ENCODE measurements at regions not wholly inside any gene's neighbourhood (a gene's known extent, or its start where the extent isn't known, plus 50 kb on each side); places are given as distances from the start of the nearest gene placed in this dataset.

DNA sequence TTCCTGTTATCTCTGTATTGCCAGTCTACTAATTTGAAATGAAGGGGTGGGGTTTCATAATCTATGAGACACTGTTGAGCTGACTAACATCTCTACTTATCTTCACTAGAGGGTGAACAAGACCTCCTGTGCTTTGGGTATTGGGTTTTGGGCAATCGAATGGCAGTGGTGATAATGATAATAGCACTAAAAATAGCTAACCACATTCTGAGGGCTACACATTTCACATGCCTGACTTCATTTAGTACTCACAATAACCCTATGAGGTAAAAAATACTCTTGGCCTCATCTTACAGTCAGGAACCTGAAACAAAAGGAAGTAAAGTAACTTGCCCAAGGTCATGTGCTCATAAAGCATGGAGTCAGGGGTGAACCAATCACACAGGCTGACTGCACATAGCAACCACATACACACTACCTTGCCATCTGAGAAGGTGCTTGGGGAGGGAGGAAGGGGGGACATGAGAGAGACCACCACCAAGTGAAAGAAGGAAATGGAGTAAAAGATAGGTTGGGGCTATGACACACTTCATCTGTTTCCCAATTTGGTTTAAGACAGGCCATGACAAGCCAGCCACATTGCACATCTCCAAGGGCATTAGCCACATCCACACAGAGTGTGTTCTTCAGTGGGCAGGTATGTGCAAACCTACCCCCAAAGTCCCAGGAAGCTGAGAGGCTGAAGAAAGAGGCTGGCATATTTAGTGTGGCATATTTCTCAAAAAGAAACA is 387.6 kb upstream of the DDI1 start:
- H3K4me1 Mint-ChIP-seq (ENCODE audit: low read depth, unreplicated experiment), result no peaks in the 10 kb centered on the region
- no peak for DNase-seq
- CTCF ChIA-PET, result no interaction called here
- no peak overlapping the region for H3K4me3 Mint-ChIP-seq (ENCODE audit: low read depth, unreplicated experiment)
- H3K27ac Mint-ChIP-seq (ENCODE audit: unreplicated experiment), result no peak overlapping the region
- TF ChIP-seq CTCF (IDR thresholded peaks at IDR 0.05; ENCODE audit: unreplicated experiment), result no peak
- no peaks in the 10 kb centered on the region for H3K36me3 Mint-ChIP-seq (ENCODE audit: insufficient read depth, unreplicated experiment)
- no peaks in the 10 kb centered on the region for H3K9me3 Mint-ChIP-seq (ENCODE audit: low read depth, unreplicated experiment)
- no peaks in the 10 kb centered on the region for H3K27me3 Mint-ChIP-seq (ENCODE audit: unreplicated experiment)
- BruUV-seq (replicated peaks), result no TSS peak
- intact Hi-C loops (cut with micrococcal nuclease; ENCODE audit: unreplicated experiment), result no loop called here

DNA sequence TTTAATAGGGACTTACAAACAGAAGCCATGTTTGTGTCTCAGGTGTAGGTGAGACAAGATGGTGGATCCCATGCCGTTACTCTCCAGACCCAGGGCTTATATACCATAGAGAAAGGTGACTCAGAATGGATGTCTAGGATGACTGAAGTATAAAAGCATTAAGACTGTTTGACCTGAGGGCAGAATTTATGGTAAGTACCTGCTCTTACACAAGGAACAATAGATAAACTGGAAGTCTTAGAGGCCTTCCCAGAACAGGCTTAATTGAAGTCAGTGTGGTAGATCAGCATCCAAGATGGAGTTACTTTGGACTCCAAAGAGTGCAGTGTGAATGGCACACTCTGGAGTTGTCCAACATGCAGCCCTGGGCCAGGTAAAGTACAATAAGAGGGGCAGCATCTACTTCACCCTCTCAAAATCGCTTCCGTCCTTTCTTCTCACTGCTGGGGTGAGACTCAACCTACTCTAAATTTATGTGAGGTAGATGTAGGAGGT is 387.0 kb upstream of the DDI1 start:
- TF ChIP-seq CTCF (IDR thresholded peaks at IDR 0.05; ENCODE audit: unreplicated experiment), result no peak
- Mint-ChIP-seq H3K27me3 (ENCODE audit: unreplicated experiment) (no peaks in the 10 kb centered on the region), H3K4me3 (ENCODE audit: low read depth, unreplicated experiment) (no peak overlapping the region), H3K4me1 (ENCODE audit: low read depth, unreplicated experiment) (no peaks in the 10 kb centered on the region), H3K9me3 (ENCODE audit: low read depth, unreplicated experiment) (no peaks in the 10 kb centered on the region), H3K36me3 (ENCODE audit: insufficient read depth, unreplicated experiment) (no peaks in the 10 kb centered on the region), H3K27ac (ENCODE audit: unreplicated experiment) (no peak overlapping the region)
- CTCF ChIA-PET, result no interaction called here
- intact Hi-C loops (cut with micrococcal nuclease; ENCODE audit: unreplicated experiment), result no loop called here
- no TSS peak for BruUV-seq (replicated peaks)
- no peak for DNase-seq

DNA sequence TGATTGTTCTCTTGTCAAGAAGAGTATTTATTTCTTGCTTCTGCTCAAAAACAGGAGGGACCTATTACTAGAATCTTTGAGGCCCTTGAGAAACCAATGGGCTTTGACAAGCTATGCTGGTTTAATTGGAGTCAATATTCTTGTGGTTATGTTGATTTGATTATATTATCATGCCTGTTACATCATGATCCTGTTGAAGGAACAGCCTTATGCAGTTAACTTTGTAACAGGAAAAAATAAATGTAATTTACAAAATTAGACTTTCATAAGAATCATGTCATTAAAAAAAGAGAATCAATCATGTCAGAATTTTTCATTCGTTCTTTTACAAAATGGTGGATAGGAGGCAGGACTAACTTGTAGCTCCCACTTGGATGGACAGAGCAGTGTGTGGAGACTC is 386.1 kb upstream of the DDI1 start:
- H3K36me3 Mint-ChIP-seq (ENCODE audit: insufficient read depth, unreplicated experiment), result no peaks in the 10 kb centered on the region
- H3K27ac Mint-ChIP-seq (ENCODE audit: unreplicated experiment), result no peak overlapping the region
- H3K4me3 Mint-ChIP-seq (ENCODE audit: low read depth, unreplicated experiment), result no peak overlapping the region
- no peaks in the 10 kb centered on the region for H3K27me3 Mint-ChIP-seq (ENCODE audit: unreplicated experiment)
- no peaks in the 10 kb centered on the region for H3K4me1 Mint-ChIP-seq (ENCODE audit: low read depth, unreplicated experiment)
- DNase-seq, result no peak
- TF ChIP-seq CTCF (IDR thresholded peaks at IDR 0.05; ENCODE audit: unreplicated experiment), result no peak
- no TSS peak for BruUV-seq (replicated peaks)
- intact Hi-C loops (cut with micrococcal nuclease; ENCODE audit: unreplicated experiment), result no loop called here
- CTCF ChIA-PET, result no interaction called here
- no peaks in the 10 kb centered on the region for H3K9me3 Mint-ChIP-seq (ENCODE audit: low read depth, unreplicated experiment)

GRCh38 chr11:103651341-103651998 is 385.0 kb upstream of the DDI1 start:
- Mint-ChIP-seq H3K4me3 (ENCODE audit: low read depth, unreplicated experiment) (no peak overlapping the region), H3K4me1 (ENCODE audit: low read depth, unreplicated experiment) (no peaks in the 10 kb centered on the region), H3K27me3 (ENCODE audit: unreplicated experiment) (no peaks in the 10 kb centered on the region), H3K27ac (ENCODE audit: unreplicated experiment) (no peak overlapping the region), H3K9me3 (ENCODE audit: low read depth, unreplicated experiment) (no peaks in the 10 kb centered on the region), H3K36me3 (ENCODE audit: insufficient read depth, unreplicated experiment) (no peaks in the 10 kb centered on the region)
- no peak for TF ChIP-seq CTCF (IDR thresholded peaks at IDR 0.05; ENCODE audit: unreplicated experiment)
- intact Hi-C loops (cut with micrococcal nuclease; ENCODE audit: unreplicated experiment), result no loop called here
- no TSS peak for BruUV-seq (replicated peaks)
- CTCF ChIA-PET, result no interaction called here
- no peak for DNase-seq
